ENCODE measurements at regions not wholly inside any gene's neighbourhood (a gene's known extent, or its start where the extent isn't known, plus 50 kb on each side); places are given as distances from the start of the nearest gene placed in this dataset.
"Not testable (repeated sequence)": the region's sequence is repeated elsewhere in the genome, so short reads cannot be mapped to it uniquely, and the experiment has no call there.

GRCh38 chr3:95476534-95476933, 1337.9 kb upstream of the EPHA6 start:
- no peak for DNase-seq (ENCODE audit: low spot score)

GRCh38 chr3:95506174-95506573, 1308.2 kb upstream of the EPHA6 start:
- DNase-seq (ENCODE audit: low spot score), result no peak

GRCh38 chr3:95508124-95508523, 1306.3 kb upstream of the EPHA6 start:
- DNase-seq (ENCODE audit: low spot score), result no peak

GRCh38 chr3:95511828-95512227, 1302.6 kb upstream of the EPHA6 start:
- no peak for DNase-seq (ENCODE audit: low spot score)

GRCh38 chr3:95514260-95514659, 1300.1 kb upstream of the EPHA6 start:
- DNase-seq (ENCODE audit: low spot score), result no peak

GRCh38 chr3:95521396-95521795, 1293.0 kb upstream of the EPHA6 start:
- no peak for DNase-seq (ENCODE audit: low spot score)

GRCh38 chr3:95522449-95522848, 1291.9 kb upstream of the EPHA6 start:
- no peak for DNase-seq (ENCODE audit: low spot score)

- DNase-seq (ENCODE audit: low spot score), result no peak
Measured at GRCh38 chr3:95539950-95540483, 1274.4 kb upstream of the EPHA6 start.

- DNase-seq (ENCODE audit: low spot score), result no peak
Measured at GRCh38 chr3:95565502-95565901, 1248.9 kb upstream of the EPHA6 start.

GRCh38 chr3:95567346-95567745, 1247.0 kb upstream of the EPHA6 start:
- DNase-seq (ENCODE audit: low spot score), result peak; percentile 1

GRCh38 chr3:95586754-95587153, 1227.6 kb upstream of the EPHA6 start:
- no peak for DNase-seq (ENCODE audit: low spot score)

GRCh38 chr3:95587641-95588040, 1226.8 kb upstream of the EPHA6 start:
- DNase-seq (ENCODE audit: low spot score), result not testable (repeated sequence)

- DNase-seq (ENCODE audit: low spot score), result no peak
Measured at GRCh38 chr3:95588473-95588872, 1225.9 kb upstream of the EPHA6 start.

GRCh38 chr3:95595416-95596075, 1218.8 kb upstream of the EPHA6 start:
- DNase-seq (ENCODE audit: low spot score), result no peak

- no peak for DNase-seq (ENCODE audit: low spot score)
Measured at GRCh38 chr3:95607926-95608325, 1206.5 kb upstream of the EPHA6 start.

- no peak for DNase-seq (ENCODE audit: low spot score)
Measured at GRCh38 chr3:95609411-95609810, 1205.0 kb upstream of the EPHA6 start.

- no peak for DNase-seq (ENCODE audit: low spot score)
Measured at GRCh38 chr3:95612611-95613010, 1201.8 kb upstream of the EPHA6 start.

- DNase-seq (ENCODE audit: low spot score), result no peak
Measured at GRCh38 chr3:95613993-95614392, 1200.4 kb upstream of the EPHA6 start.

GRCh38 chr3:95615592-95616310, 1198.6 kb upstream of the EPHA6 start:
- DNase-seq (ENCODE audit: low spot score), result no peak

GRCh38 chr3:95626107-95626506, 1188.3 kb upstream of the EPHA6 start:
- DNase-seq (ENCODE audit: low spot score), result no peak

GRCh38 chr3:95627293-95627692, 1187.1 kb upstream of the EPHA6 start:
- no peak for DNase-seq (ENCODE audit: low spot score)

GRCh38 chr3:95627697-95628096, 1186.7 kb upstream of the EPHA6 start:
- no peak for DNase-seq (ENCODE audit: low spot score)

- DNase-seq (ENCODE audit: low spot score), result no peak
Measured at GRCh38 chr3:95629802-95630201, 1184.6 kb upstream of the EPHA6 start.

GRCh38 chr3:95645291-95645690, 1169.1 kb upstream of the EPHA6 start:
- no peak for DNase-seq (ENCODE audit: low spot score)

All from AG08395 (cell line).